ENCODE measurements at regions not wholly inside any gene's neighbourhood (a gene's known extent, or its start where the extent isn't known, plus 50 kb on each side); places are given as distances from the start of the nearest gene placed in this dataset.

GRCh38 chr4:134308910-134309309 lies 107.3 kb upstream of the PABPC4L start:
- no peaks in the 10 kb centered on the region for H3K36me3 ChIP-seq
- intact Hi-C loops (cut with DNase I), result no loop called here
- no peak overlapping the region for H3K27ac ChIP-seq
- no peak overlapping the region for H3K4me3 ChIP-seq (replicated peaks in 1 of 3)
- no peaks in the 10 kb centered on the region for H3K4me1 ChIP-seq
- DNase-seq, result no peak
- no peak for TF ChIP-seq CTCF (IDR thresholded peaks at IDR 0.05)
- no peak for TF ChIP-seq POLR2A (IDR thresholded peaks at IDR 0.05)
- H3K9me3 ChIP-seq, result no peaks in the 10 kb centered on the region
- H3K27me3 ChIP-seq, result no peaks in the 10 kb centered on the region

- H3K9me3 ChIP-seq, result no peaks in the 10 kb centered on the region
- no peaks in the 10 kb centered on the region for H3K27me3 ChIP-seq
- H3K4me3 ChIP-seq (replicated peaks in 1 of 3), result no peak overlapping the region
- H3K27ac ChIP-seq, result no peak overlapping the region
- intact Hi-C loops (cut with DNase I), result no loop called here
- DNase-seq, result no peak
- no peaks in the 10 kb centered on the region for H3K36me3 ChIP-seq
- H3K4me1 ChIP-seq, result no peaks in the 10 kb centered on the region
- TF ChIP-seq CTCF (IDR thresholded peaks at IDR 0.05) (no peak), POLR2A (IDR thresholded peaks at IDR 0.05) (no peak)
These were observed 96.7 kb upstream of the PABPC4L start for GRCh38 chr4:134298313-134298712.

DNA sequence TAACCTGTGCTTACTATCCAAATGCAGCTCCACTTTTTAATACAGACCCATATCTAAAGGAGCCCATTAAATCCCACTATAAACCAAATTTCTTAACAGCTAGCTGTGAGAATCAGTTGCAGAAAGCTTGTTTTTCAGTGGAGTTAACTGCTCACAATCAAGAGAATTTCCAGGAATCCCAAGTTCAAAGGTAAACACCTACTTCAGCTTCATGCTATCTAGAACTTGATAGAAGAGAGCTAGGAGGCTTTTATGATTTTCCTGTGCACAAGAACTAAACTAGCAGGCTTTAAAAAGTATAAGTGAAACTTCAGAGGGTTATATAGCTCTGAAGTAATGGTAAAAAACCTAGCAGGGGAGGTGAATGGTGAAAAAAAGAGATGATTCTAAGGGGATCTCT lies 96.2 kb upstream of the PABPC4L start:
- intact Hi-C loops (cut with DNase I), result no loop called here
- H3K27ac ChIP-seq, result no peak overlapping the region
- no peak for TF ChIP-seq CTCF (IDR thresholded peaks at IDR 0.05)
- H3K4me3 ChIP-seq (replicated peaks in 1 of 3), result no peak overlapping the region
- H3K27me3 ChIP-seq, result no peaks in the 10 kb centered on the region
- no peak for DNase-seq
- no peaks in the 10 kb centered on the region for H3K36me3 ChIP-seq
- no peaks in the 10 kb centered on the region for H3K9me3 ChIP-seq
- H3K4me1 ChIP-seq, result no peaks in the 10 kb centered on the region

- Histone ChIP-seq H3K9me3 (no peaks in the 10 kb centered on the region), H3K36me3 (no peaks in the 10 kb centered on the region), H3K4me1 (no peaks in the 10 kb centered on the region), H3K27me3 (no peaks in the 10 kb centered on the region), H3K4me3 (replicated peaks in 1 of 3) (no peak overlapping the region), H3K27ac (no peak overlapping the region)
- intact Hi-C loops (cut with DNase I), result no loop called here
- WGBS, 2 donors, result 96 to 97% methylated on average over 2 of the region's 2 CpGs
- DNase-seq, result no peak
- no peak for TF ChIP-seq POLR2A (IDR thresholded peaks at IDR 0.05)
- TF ChIP-seq CTCF (IDR thresholded peaks at IDR 0.05), result no peak
These were observed 81.1 kb upstream of the PABPC4L start for GRCh38 chr4:134282680-134283079.

- Histone ChIP-seq H3K4me3 (replicated peaks in 1 of 3) (no peak overlapping the region), H3K36me3 (no peaks in the 10 kb centered on the region), H3K27ac (no peak overlapping the region), H3K9me3 (no peaks in the 10 kb centered on the region), H3K27me3 (no peaks in the 10 kb centered on the region), H3K4me1 (no peaks in the 10 kb centered on the region)
- intact Hi-C loops (cut with DNase I), result no loop called here
- WGBS, 2 donors, result 57 to 64% methylated on average over 1 of the region's 1 CpG
- TF ChIP-seq CTCF (IDR thresholded peaks at IDR 0.05), result no peak
- no peak for DNase-seq
These were observed 77.1 kb upstream of the PABPC4L start for GRCh38 chr4:134278675-134279074.

Measured in thyroid gland (tissue), 4 donors.